Osteoblast (primary cell): ENCODE measurements at regions not wholly inside any gene's neighbourhood (a gene's known extent, or its start where the extent isn't known, plus 50 kb on each side); places are given as distances from the start of the nearest gene placed in this dataset.

Experiments
- DNase-seq: peaks from one replicate; pipeline ENCODE4 v3.0.0; 2011; ENCODE audit warnings: low spot score, mixed read lengths; ENCODE audit not compliant: insufficient read length; ENCODE audit errors: missing footprints
- H2AFZ ChIP-seq: 2 replicates; pipeline ENCODE4 v1.6.0; 2011; ENCODE audit warnings: mild to moderate bottlenecking, low read length
- H3K27ac ChIP-seq: 2 replicates; pipeline ENCODE4 v1.5.1; 2011; ENCODE audit warnings: mild to moderate bottlenecking, low read depth, low read length, moderate library complexity
- H3K27me3 ChIP-seq: 2 replicates; pipeline ENCODE4 v1.6.0; 2012; ENCODE audit warnings: mild to moderate bottlenecking, control low read depth, inconsistent platforms, low read length, moderate library complexity; ENCODE audit not compliant: insufficient read depth
- H3K36me3 ChIP-seq: 2 replicates; pipeline ENCODE4 v1.5.1; 2011; ENCODE audit warnings: mild to moderate bottlenecking, low read length, control low read depth, moderate library complexity; ENCODE audit not compliant: insufficient read depth
- H3K4me1 ChIP-seq: 2 replicates; pipeline ENCODE4 v1.5.1; 2011; ENCODE audit warnings: mild to moderate bottlenecking, low read length, control low read depth, moderate library complexity; ENCODE audit not compliant: insufficient read depth
- H3K4me2 ChIP-seq: 2 replicates; pipeline ENCODE4 v1.6.0; 2011; ENCODE audit warnings: mild to moderate bottlenecking, low read length; ENCODE audit not compliant: insufficient read depth
- H3K4me3 ChIP-seq: fragments of 200-600 bp; sonication (generic); 3 replicates; pipeline ENCODE4 v1.5.1; 2012; ENCODE audit warnings: mild to moderate bottlenecking, low read length, inconsistent platforms; ENCODE audit not compliant: insufficient read depth
- H3K79me2 ChIP-seq: 2 replicates; pipeline ENCODE4 v1.6.0; 2012; ENCODE audit warnings: mild to moderate bottlenecking, low read length, control low read depth, inconsistent platforms; ENCODE audit not compliant: insufficient read depth
- H3K9me3 ChIP-seq: 2 replicates; pipeline ENCODE4 v1.5.1; 2011; ENCODE audit warnings: low read depth, low read length, control low read depth
- H4K20me1 ChIP-seq: 2 replicates; pipeline ENCODE4 v1.6.0; 2012; ENCODE audit warnings: mild to moderate bottlenecking, low read length, control low read depth; ENCODE audit not compliant: insufficient read depth
- TF ChIP-seq, protein P1 (sequence below): IDR thresholded peaks from 2 replicates; pipeline ENCODE4 v1.5.1; 2011; ENCODE audit warnings: mild to moderate bottlenecking, low read depth, low read length, moderate library complexity; ENCODE audit errors: extremely low read depth

DNA sequence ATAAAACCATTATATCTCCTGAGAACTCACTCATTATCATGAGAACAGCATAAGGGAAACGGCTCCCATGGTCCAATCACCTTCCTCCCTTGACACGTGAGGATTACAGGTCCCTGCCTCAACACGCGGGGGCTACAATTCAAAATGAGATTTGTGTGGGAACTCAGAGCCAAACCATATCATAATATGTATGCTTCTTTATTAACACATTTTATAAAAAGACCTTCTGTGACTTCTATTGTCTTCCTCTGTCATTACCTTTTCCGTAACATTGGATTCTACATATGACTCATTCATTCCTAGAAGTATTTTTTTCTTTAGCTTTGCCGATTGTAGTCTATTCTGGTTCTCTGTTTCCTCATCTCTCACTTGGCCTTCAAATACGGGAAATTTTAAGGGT lies 267.2 kb upstream of the ROBO1 start:
- TF ChIP-seq, protein P1, sequence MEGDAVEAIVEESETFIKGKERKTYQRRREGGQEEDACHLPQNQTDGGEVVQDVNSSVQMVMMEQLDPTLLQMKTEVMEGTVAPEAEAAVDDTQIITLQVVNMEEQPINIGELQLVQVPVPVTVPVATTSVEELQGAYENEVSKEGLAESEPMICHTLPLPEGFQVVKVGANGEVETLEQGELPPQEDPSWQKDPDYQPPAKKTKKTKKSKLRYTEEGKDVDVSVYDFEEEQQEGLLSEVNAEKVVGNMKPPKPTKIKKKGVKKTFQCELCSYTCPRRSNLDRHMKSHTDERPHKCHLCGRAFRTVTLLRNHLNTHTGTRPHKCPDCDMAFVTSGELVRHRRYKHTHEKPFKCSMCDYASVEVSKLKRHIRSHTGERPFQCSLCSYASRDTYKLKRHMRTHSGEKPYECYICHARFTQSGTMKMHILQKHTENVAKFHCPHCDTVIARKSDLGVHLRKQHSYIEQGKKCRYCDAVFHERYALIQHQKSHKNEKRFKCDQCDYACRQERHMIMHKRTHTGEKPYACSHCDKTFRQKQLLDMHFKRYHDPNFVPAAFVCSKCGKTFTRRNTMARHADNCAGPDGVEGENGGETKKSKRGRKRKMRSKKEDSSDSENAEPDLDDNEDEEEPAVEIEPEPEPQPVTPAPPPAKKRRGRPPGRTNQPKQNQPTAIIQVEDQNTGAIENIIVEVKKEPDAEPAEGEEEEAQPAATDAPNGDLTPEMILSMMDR, result no peak
- no peaks in the 10 kb centered on the region for H3K79me2 ChIP-seq
- no peaks in the 10 kb centered on the region for H3K27me3 ChIP-seq
- no peaks in the 10 kb centered on the region for H3K36me3 ChIP-seq
- H4K20me1 ChIP-seq, result no peaks in the 10 kb centered on the region
- no peak overlapping the region for H3K4me2 ChIP-seq
- no peaks in the 10 kb centered on the region for H3K9me3 ChIP-seq
- no peak overlapping the region for H2AFZ ChIP-seq
- no peak for DNase-seq
- no peak overlapping the region for H3K4me3 ChIP-seq
- no peak overlapping the region for H3K27ac ChIP-seq
- H3K4me1 ChIP-seq, result no peaks in the 10 kb centered on the region

DNA sequence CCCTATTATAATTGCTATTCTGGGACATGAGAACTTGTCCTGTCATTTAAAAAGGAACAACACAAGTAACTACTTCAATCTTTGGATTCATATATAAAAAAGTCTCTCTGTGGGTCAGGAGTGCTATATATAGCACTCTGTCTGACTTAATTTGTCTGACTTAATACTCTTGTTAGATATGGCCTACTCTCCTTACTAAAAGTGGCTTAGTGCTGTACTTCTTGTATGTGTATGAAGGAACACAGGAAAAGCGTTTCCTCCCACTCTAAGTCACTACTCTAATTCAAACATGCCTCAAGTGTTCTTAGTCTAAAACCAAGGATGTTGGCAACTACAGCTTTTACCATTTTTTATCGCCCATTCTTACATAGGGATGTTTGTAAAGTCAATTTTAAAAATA lies 255.2 kb upstream of the ROBO1 start:
- Histone ChIP-seq H3K4me3 (no peak overlapping the region), H3K27me3 (no peaks in the 10 kb centered on the region), H3K4me1 (no peaks in the 10 kb centered on the region), H3K4me2 (no peak overlapping the region), H3K27ac (no peak overlapping the region), H3K9me3 (peaks cover 4% of the 10 kb centered on the region), H2AFZ (no peak overlapping the region), H3K36me3 (no peaks in the 10 kb centered on the region), H4K20me1 (no peaks in the 10 kb centered on the region), H3K79me2 (no peaks in the 10 kb centered on the region)
- TF ChIP-seq, protein P1, result no peak
- no peak for DNase-seq

DNA sequence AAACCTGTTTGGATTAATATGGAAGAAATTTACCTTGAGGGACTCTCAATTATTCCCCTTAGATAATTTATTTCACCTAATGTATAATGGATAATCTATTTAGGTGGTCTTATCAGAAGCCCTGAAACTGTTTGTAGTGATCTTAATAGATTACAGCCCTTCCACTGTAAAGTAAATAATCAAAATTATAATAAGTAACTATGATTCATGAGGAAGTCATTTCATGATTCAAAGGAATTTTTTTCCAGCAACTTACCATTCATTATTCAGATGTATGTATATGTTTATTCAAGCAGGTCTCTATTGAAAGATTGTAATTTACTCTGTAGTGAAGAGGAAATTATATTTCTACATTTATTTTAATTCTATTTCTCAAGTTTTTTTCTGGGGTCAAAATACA lies 250.6 kb upstream of the ROBO1 start:
- Histone ChIP-seq H3K27ac (no peak overlapping the region), H3K36me3 (no peaks in the 10 kb centered on the region), H3K79me2 (no peaks in the 10 kb centered on the region), H3K4me3 (no peak overlapping the region), H4K20me1 (no peaks in the 10 kb centered on the region), H3K27me3 (no peaks in the 10 kb centered on the region), H3K4me1 (no peaks in the 10 kb centered on the region), H3K9me3 (peaks cover 2% of the 10 kb centered on the region), H3K4me2 (no peak overlapping the region), H2AFZ (no peak overlapping the region)
- no peak for DNase-seq
- TF ChIP-seq, protein P1, result no peak

DNA sequence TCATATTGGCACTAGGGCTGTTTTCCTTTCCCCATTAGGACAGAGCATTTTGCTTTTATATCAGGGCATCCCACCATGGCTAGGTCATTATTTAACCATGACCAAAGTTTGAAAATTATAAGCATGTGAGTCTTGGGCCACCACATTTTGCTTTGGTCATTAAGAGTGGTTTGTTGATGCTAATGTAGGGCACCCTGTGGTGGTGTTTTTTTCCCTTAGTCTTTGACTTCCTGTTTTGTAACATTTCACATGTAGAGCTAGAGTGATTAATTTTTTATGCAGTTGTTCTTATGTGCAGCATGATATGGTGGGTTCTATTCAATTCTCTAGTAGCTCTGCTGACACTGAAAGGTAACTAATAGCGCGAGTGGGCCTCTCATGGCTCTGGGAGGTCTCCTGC lies 249.6 kb upstream of the ROBO1 start:
- Histone ChIP-seq H2AFZ (no peak overlapping the region), H3K27ac (no peak overlapping the region), H3K9me3 (peaks cover 2% of the 10 kb centered on the region), H3K36me3 (no peaks in the 10 kb centered on the region), H3K4me1 (no peaks in the 10 kb centered on the region), H3K4me3 (no peak overlapping the region), H3K79me2 (no peaks in the 10 kb centered on the region), H3K4me2 (no peak overlapping the region), H4K20me1 (no peaks in the 10 kb centered on the region), H3K27me3 (no peaks in the 10 kb centered on the region)
- TF ChIP-seq, protein P1, result no peak
- no peak for DNase-seq
